ENCODE measurements at regions not wholly inside any gene's neighbourhood (a gene's known extent, or its start where the extent isn't known, plus 50 kb on each side); places are given as distances from the start of the nearest gene placed in this dataset.
"Not testable (repeated sequence)": the region's sequence is repeated elsewhere in the genome, so short reads cannot be mapped to it uniquely, and the experiment has no call there.

GRCh38 chr12:31162896-31163560, 89.4 kb downstream of the DDX11 start:
- not testable (repeated sequence) for H3K4me3 ChIP-seq (ENCODE audit: low read length); DNase-seq (ENCODE audit: low read depth, low spot score)

GRCh38 chr12:31174293-31174692, 100.6 kb downstream of the DDX11 start:
- not testable (repeated sequence) for H3K4me3 ChIP-seq (ENCODE audit: low read length); DNase-seq (ENCODE audit: low read depth, low spot score)

GRCh38 chr12:31177514-31177913, 103.9 kb downstream of the DDX11 start:
- DNase-seq (ENCODE audit: low read depth, low spot score); H3K4me3 ChIP-seq (ENCODE audit: low read length): not testable (repeated sequence)

GRCh38 chr12:31178875-31179274, 105.2 kb downstream of the DDX11 start:
- not testable (repeated sequence) for H3K4me3 ChIP-seq (ENCODE audit: low read length); DNase-seq (ENCODE audit: low read depth, low spot score)

- DNase-seq (ENCODE audit: low read depth, low spot score) = peak; percentile 14
- H3K4me3 ChIP-seq (ENCODE audit: low read length) = not testable (repeated sequence)
These were observed 106.1 kb downstream of the DDX11 start for GRCh38 chr12:31179627-31180237.

- not testable (repeated sequence) for H3K4me3 ChIP-seq (ENCODE audit: low read length); DNase-seq (ENCODE audit: low read depth, low spot score)
These were observed 108.9 kb downstream of the DDX11 start for GRCh38 chr12:31182571-31182970.

GRCh38 chr12:31183107-31183506, 109.4 kb downstream of the DDX11 start:
- not testable (repeated sequence) for H3K4me3 ChIP-seq (ENCODE audit: low read length); DNase-seq (ENCODE audit: low read depth, low spot score)

- DNase-seq (ENCODE audit: low read depth, low spot score); H3K4me3 ChIP-seq (ENCODE audit: low read length): not testable (repeated sequence)
These were observed 110.2 kb downstream of the DDX11 start for GRCh38 chr12:31183899-31184298.

- not testable (repeated sequence) for DNase-seq (ENCODE audit: low read depth, low spot score); H3K4me3 ChIP-seq (ENCODE audit: low read length)
These were observed 111.0 kb downstream of the DDX11 start for GRCh38 chr12:31184667-31185066.

- not testable (repeated sequence) for DNase-seq (ENCODE audit: low read depth, low spot score); H3K4me3 ChIP-seq (ENCODE audit: low read length)
These were observed 119.0 kb downstream of the DDX11 start for GRCh38 chr12:31192689-31193088.

- not testable (repeated sequence) for DNase-seq (ENCODE audit: low read depth, low spot score); H3K4me3 ChIP-seq (ENCODE audit: low read length)
These were observed 122.0 kb downstream of the DDX11 start for GRCh38 chr12:31195620-31196019.

GRCh38 chr12:31199476-31199875, 125.8 kb downstream of the DDX11 start:
- not testable (repeated sequence) for H3K4me3 ChIP-seq (ENCODE audit: low read length); DNase-seq (ENCODE audit: low read depth, low spot score)

GRCh38 chr12:31201382-31201781, 124.6 kb downstream of the SINHCAF start:
- DNase-seq (ENCODE audit: low read depth, low spot score) = no peak
- H3K4me3 ChIP-seq (ENCODE audit: low read length) = no peak overlapping the region

GRCh38 chr12:31203261-31203660, 122.7 kb downstream of the SINHCAF start:
- H3K4me3 ChIP-seq (ENCODE audit: low read length) = no peak overlapping the region
- DNase-seq (ENCODE audit: low read depth, low spot score) = no peak

- DNase-seq (ENCODE audit: low read depth, low spot score) = no peak
- H3K4me3 ChIP-seq (ENCODE audit: low read length) = no peak overlapping the region
These were observed 120.9 kb downstream of the SINHCAF start for GRCh38 chr12:31205054-31205453.

GRCh38 chr12:31206038-31206670, 119.8 kb downstream of the SINHCAF start:
- DNase-seq (ENCODE audit: low read depth, low spot score) = no peak
- H3K4me3 ChIP-seq (ENCODE audit: low read length) = no peak overlapping the region

GRCh38 chr12:31207799-31208465, 118.0 kb downstream of the SINHCAF start:
- no peak for DNase-seq (ENCODE audit: low read depth, low spot score)
- H3K4me3 ChIP-seq (ENCODE audit: low read length) = no peak overlapping the region

- no peak for DNase-seq (ENCODE audit: low read depth, low spot score)
These were observed 115.8 kb downstream of the SINHCAF start for GRCh38 chr12:31210104-31210503.

GRCh38 chr12:31210541-31210940, 115.4 kb downstream of the SINHCAF start:
- H3K4me3 ChIP-seq (ENCODE audit: low read length) = no peak overlapping the region
- no peak for DNase-seq (ENCODE audit: low read depth, low spot score)

More at GRCh38 chr12:31210104-31210503, 115.8 kb downstream of the SINHCAF start:
- no peak overlapping the region for H3K4me3 ChIP-seq (ENCODE audit: low read length)
